K562 (cell line): ENCODE measurements at regions not wholly inside any gene's neighbourhood (a gene's known extent, or its start where the extent isn't known, plus 50 kb on each side); places are given as distances from the start of the nearest gene placed in this dataset.

Experiments used
- ARNT ChIP-seq, 2 experiments: fragments of 450-650 bp; IDR thresholded peaks; 2 replicates each; pipeline ENCODE4 v1.6.1; 2016; ENCODE audit warnings: mild to moderate bottlenecking in 1 of 2
- CEBPZ ChIP-seq: fragments of 150-350 bp; IDR thresholded peaks from 2 replicates; pipeline ENCODE4 v1.6.1; 2014; ENCODE audit warnings: low read depth, mild to moderate bottlenecking, low read length, borderline replicate concordance
- FUS ChIP-seq: fragments of 200-400 bp; formaldehyde crosslinking; optimal IDR thresholded peaks from 2 replicates; pipeline ENCODE3; 2017; ENCODE audit warnings: low read depth, low read length
- MGA ChIP-seq: fragments of 450-650 bp; IDR thresholded peaks from 2 replicates; pipeline ENCODE4 v1.6.1; 2016; ENCODE audit warnings: mild to moderate bottlenecking, moderate library complexity
- NFE2 ChIP-seq: IDR thresholded peaks from 2 replicates; pipeline ENCODE4 v1.6.1; 2014; ENCODE audit warnings: antibody characterized with exemption, low read depth
- POLR3G ChIP-seq: IDR thresholded peaks from 2 replicates; pipeline ENCODE4 v1.6.1; 2011; ENCODE audit not compliant: insufficient read length, insufficient replicate concordance; ENCODE audit errors: extremely low read depth
- RBFOX2 ChIP-seq: fragments of 200-400 bp; formaldehyde crosslinking; IDR thresholded peaks from 2 replicates; pipeline ENCODE4 v1.6.1; 2017; ENCODE audit warnings: low read depth, mild to moderate bottlenecking, low read length, moderate library complexity
- RFX1 ChIP-seq: fragments of 450-650 bp; IDR thresholded peaks from 2 replicates; pipeline ENCODE4 v1.6.1; 2016; ENCODE audit warnings: mild to moderate bottlenecking, moderate library complexity
- SMARCA4 ChIP-seq: fragments of 450-650 bp; IDR thresholded peaks from 2 replicates; pipeline ENCODE4 v1.6.1; 2016
- SMC3 ChIP-seq: conservative IDR thresholded peaks from 2 replicates; pipeline ENCODE4 v1.6.1; 2011; ENCODE audit warnings: low read depth, low read length, improper control_type of control experiment; ENCODE audit not compliant: insufficient read depth
- STAT5B ChIP-seq: fragments of 250-450 bp; sonication (Bioruptor Pico); IDR thresholded peaks from 2 replicates; pipeline ENCODE4 v1.8.0; 2021; ENCODE audit warnings: mild to moderate bottlenecking, inconsistent platforms
- TAF9B ChIP-seq: fragments of 450-650 bp; IDR thresholded peaks from 2 replicates; pipeline ENCODE4 v1.6.1; 2018; ENCODE audit warnings: mild to moderate bottlenecking; ENCODE audit not compliant: partially characterized antibody
- THRB ChIP-seq: fragments of 450-650 bp; formaldehyde crosslinking; conservative IDR thresholded peaks from 2 replicates; pipeline ENCODE4 v1.4.0; 2022; ENCODE audit warnings: mild to moderate bottlenecking, missing genetic modification characterization

- no peak for TF ChIP-seq MGA
- TF ChIP-seq NFE2: no peak
- no peak for TF ChIP-seq RBFOX2
- no peak for TF ChIP-seq STAT5B (CRISPR knock-in tag)
- TF ChIP-seq RFX1: no peak
- TF ChIP-seq TAF9B: no peak
- no peak for TF ChIP-seq SMC3
- no peak for TF ChIP-seq FUS
- TF ChIP-seq POLR3G: no peak
- no peak for TF ChIP-seq CEBPZ
- no peak for TF ChIP-seq ARNT (IDR thresholded peaks at IDR 0.05)
- no peak for TF ChIP-seq THRB (CRISPR knock-in tag)
- TF ChIP-seq SMARCA4: no peak
- TF ChIP-seq, all 486 proteins: peak for 0
Observed at GRCh38 chr2:45130736-45131135, 121.5 kb upstream of the SIX2 start (continued).
